ENCODE measurements at regions not wholly inside any gene's neighbourhood (a gene's known extent, or its start where the extent isn't known, plus 50 kb on each side); places are given as distances from the start of the nearest gene placed in this dataset.

GRCh38 chr4:160193787-160194186 lies 1090.9 kb downstream of the RAPGEF2 start:
- no peak for TF ChIP-seq POLR2A (IDR thresholded peaks at IDR 0.05)
- no peak for TF ChIP-seq CTCF (IDR thresholded peaks at IDR 0.05)
